ENCODE measurements at regions not wholly inside any gene's neighbourhood (a gene's known extent, or its start where the extent isn't known, plus 50 kb on each side); places are given as distances from the start of the nearest gene placed in this dataset.

DNA sequence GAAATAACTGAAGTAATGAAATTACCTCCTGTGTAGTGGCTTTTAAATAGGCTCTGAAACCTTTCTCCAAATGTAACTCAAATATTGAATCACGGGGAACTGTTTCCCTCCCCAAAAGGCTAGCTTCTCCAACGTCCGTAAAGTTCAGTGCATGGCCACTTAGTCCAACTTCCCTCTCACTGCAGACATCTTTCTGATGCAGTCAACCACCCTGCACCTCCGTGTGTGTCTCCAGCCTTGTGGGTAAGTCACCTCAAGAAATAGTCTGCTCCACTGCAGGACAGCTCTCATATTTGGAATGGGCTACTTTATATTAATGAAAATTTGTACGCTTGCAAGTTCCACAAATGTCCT, 152.5 kb upstream of the CYRIA start:
- H3K4me3 ChIP-seq (ENCODE audit: low read length in 3 of 3), result no peak overlapping the region
- H3K27ac ChIP-seq (ENCODE audit: low read depth, low read length), result no peak overlapping the region
- H3K9me3 ChIP-seq (ENCODE audit: control insufficient read depth in 3 of 3, low read length in 3 of 3), result no peaks in the 10 kb centered on the region
- no peaks in the 10 kb centered on the region for H3K36me3 ChIP-seq (ENCODE audit: control insufficient read depth in 3 of 3, insufficient read depth in 3 of 3, low read length in 3 of 3)
- no peaks in the 10 kb centered on the region for H3K4me1 ChIP-seq (ENCODE audit: control insufficient read depth in 3 of 3, insufficient read depth in 3 of 3, low read length in 3 of 3)
- no peak overlapping the region for H3K9ac ChIP-seq (ENCODE audit: low read depth in 1 of 3, low read length in 3 of 3)
- H3K27me3 ChIP-seq (ENCODE audit: control insufficient read depth in 3 of 3, insufficient read depth in 3 of 3, low read length in 3 of 3), result no peaks in the 10 kb centered on the region

DNA sequence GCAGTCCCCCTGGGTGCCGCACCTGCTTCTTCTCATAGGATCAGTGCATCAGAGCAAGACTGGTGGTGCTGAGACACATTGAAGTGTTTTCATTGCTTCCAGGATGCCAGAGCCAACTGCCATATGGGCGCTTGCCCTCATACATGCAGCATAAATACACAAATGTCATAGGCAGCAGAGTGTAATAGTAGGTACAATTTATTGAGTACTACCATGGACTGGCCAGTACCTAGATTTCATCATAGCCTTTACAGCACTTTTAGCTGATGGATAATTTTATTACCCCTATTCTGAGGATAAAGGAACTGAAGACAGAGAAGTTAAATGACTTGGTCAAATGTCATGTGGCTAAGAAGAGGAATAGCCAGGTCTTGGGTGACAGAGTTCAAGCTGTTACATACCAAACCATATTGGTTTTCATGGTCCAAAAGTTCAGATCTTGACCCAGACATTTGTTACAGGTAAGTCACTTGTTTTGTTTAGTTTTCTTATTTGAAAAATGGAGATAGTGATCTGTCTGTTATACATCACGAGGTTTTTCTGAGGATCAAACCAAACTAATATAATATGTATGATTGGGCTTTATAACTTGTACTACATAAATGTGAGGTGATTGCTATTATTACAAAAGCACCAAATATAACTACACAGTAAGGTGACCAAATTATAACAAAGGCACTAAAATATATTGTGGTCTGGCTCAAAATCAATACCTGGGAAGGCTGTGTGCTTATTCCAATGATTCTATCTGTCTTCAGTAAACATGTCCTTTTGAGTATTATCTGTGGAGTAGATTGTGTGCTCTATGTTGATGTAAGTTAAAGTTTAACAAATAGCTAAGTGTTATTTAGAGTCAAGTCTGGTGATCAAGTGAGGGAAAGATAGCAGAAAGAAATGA, 151.9 kb upstream of the CYRIA start:
- Histone ChIP-seq H3K4me1 (ENCODE audit: control insufficient read depth in 3 of 3, insufficient read depth in 3 of 3, low read length in 3 of 3) (no peaks in the 10 kb centered on the region), H3K4me3 (ENCODE audit: low read length in 3 of 3) (no peak overlapping the region), H3K27ac (ENCODE audit: low read depth, low read length) (no peak overlapping the region), H3K9me3 (ENCODE audit: control insufficient read depth in 3 of 3, low read length in 3 of 3) (no peaks in the 10 kb centered on the region), H3K36me3 (ENCODE audit: control insufficient read depth in 3 of 3, insufficient read depth in 3 of 3, low read length in 3 of 3) (no peaks in the 10 kb centered on the region), H3K9ac (ENCODE audit: low read depth in 1 of 3, low read length in 3 of 3) (no peak overlapping the region), H3K27me3 (ENCODE audit: control insufficient read depth in 3 of 3, insufficient read depth in 3 of 3, low read length in 3 of 3) (no peaks in the 10 kb centered on the region)

DNA sequence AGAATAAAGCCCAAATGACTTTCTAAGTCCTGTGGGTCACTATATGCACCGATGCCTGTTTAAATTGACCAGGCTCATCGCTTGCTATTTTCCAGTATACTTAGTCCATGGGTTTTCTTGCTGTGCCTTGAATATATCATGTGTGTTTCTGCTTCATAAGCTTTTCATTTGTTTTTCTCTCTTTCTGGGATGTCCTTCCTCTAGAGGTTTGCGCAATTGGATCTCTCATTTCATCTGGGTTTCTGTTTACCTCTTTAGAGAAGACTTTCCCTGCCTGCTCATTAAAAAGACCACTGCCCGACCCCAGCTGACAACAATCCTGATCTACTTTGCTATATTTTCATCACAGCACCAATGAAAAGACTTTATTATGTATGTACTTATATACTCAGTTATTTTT, 150.9 kb upstream of the CYRIA start:
- H3K27me3 ChIP-seq (ENCODE audit: control insufficient read depth in 3 of 3, insufficient read depth in 3 of 3, low read length in 3 of 3), result no peaks in the 10 kb centered on the region
- no peak overlapping the region for H3K9ac ChIP-seq (ENCODE audit: low read depth in 1 of 3, low read length in 3 of 3)
- H3K27ac ChIP-seq (ENCODE audit: low read depth, low read length), result no peak overlapping the region
- H3K36me3 ChIP-seq (ENCODE audit: control insufficient read depth in 3 of 3, insufficient read depth in 3 of 3, low read length in 3 of 3), result no peaks in the 10 kb centered on the region
- no peak overlapping the region for H3K4me3 ChIP-seq (ENCODE audit: low read length in 3 of 3)
- no peaks in the 10 kb centered on the region for H3K4me1 ChIP-seq (ENCODE audit: control insufficient read depth in 3 of 3, insufficient read depth in 3 of 3, low read length in 3 of 3)
- no peaks in the 10 kb centered on the region for H3K9me3 ChIP-seq (ENCODE audit: control insufficient read depth in 3 of 3, low read length in 3 of 3)

DNA sequence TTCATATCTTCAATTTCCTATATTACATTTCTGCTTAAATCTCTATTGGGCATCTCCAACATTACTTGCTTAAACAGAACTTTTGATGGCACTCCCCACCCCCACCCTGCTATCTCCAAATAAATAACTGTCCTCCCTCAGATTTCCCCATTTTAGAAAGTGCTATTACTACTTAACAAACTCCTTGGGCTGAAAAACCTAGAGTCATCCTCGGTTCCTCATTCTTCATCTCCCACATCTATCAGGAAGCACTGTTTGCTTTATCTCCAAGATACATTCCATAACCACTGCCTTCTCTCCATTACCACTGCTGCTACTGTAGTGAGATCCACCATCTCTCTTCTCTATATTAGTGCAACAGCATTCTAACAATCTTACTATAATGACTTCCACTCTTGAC, 150.4 kb upstream of the CYRIA start:
- Histone ChIP-seq H3K4me3 (ENCODE audit: low read length in 3 of 3) (no peak overlapping the region), H3K27me3 (ENCODE audit: control insufficient read depth in 3 of 3, insufficient read depth in 3 of 3, low read length in 3 of 3) (no peaks in the 10 kb centered on the region), H3K36me3 (ENCODE audit: control insufficient read depth in 3 of 3, insufficient read depth in 3 of 3, low read length in 3 of 3) (no peaks in the 10 kb centered on the region), H3K4me1 (ENCODE audit: control insufficient read depth in 3 of 3, insufficient read depth in 3 of 3, low read length in 3 of 3) (no peaks in the 10 kb centered on the region), H3K27ac (ENCODE audit: low read depth, low read length) (no peak overlapping the region), H3K9ac (ENCODE audit: low read depth in 1 of 3, low read length in 3 of 3) (no peak overlapping the region), H3K9me3 (ENCODE audit: control insufficient read depth in 3 of 3, low read length in 3 of 3) (no peaks in the 10 kb centered on the region)

DNA sequence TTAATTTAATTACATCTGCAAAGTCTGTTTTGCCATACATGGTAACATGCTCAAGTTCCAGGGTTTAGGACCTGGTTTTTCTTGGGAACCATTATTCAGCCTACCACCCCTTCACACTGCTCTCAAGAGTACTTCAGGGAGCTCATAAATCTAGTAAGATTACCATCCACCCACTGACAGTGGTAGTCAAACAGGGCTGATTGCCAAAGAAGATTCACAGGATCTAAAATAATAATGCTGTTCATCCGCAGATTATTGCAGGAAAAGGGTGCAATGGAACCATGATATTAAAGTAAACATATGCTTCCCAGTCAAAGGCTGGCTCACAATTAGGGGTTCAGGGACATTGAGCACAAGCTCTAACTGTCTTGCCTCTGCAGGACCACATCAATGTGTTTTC, 148.0 kb upstream of the CYRIA start:
- H3K36me3 ChIP-seq (ENCODE audit: control insufficient read depth in 3 of 3, insufficient read depth in 3 of 3, low read length in 3 of 3), result no peaks in the 10 kb centered on the region
- H3K27me3 ChIP-seq (ENCODE audit: control insufficient read depth in 3 of 3, insufficient read depth in 3 of 3, low read length in 3 of 3), result no peaks in the 10 kb centered on the region
- H3K27ac ChIP-seq (ENCODE audit: low read depth, low read length), result no peak overlapping the region
- no peak overlapping the region for H3K9ac ChIP-seq (ENCODE audit: low read depth in 1 of 3, low read length in 3 of 3)
- no peak overlapping the region for H3K4me3 ChIP-seq (ENCODE audit: low read length in 3 of 3)
- no peaks in the 10 kb centered on the region for H3K4me1 ChIP-seq (ENCODE audit: control insufficient read depth in 3 of 3, insufficient read depth in 3 of 3, low read length in 3 of 3)
- no peaks in the 10 kb centered on the region for H3K9me3 ChIP-seq (ENCODE audit: control insufficient read depth in 3 of 3, low read length in 3 of 3)

DNA sequence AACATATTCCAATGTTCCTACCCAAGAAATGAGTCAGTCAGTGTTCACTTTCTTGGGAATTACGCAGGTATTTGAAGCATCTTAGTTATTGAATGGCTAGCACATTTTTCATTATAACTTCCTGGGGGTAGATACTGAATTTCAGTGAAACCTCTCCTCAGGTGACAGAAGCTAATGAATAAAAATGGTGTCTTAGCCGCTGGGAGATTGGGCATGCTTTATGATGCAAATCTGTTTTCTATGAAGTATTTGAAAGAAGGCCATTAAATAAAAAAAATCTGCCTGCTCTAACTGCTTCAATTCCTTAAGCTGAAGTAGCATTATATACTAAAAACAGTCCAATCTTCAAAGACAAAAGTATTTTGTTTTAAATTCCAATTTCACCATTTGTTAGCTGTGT, 132.8 kb upstream of the CYRIA start:
- Histone ChIP-seq H3K4me1 (ENCODE audit: control insufficient read depth in 3 of 3, insufficient read depth in 3 of 3, low read length in 3 of 3) (no peaks in the 10 kb centered on the region), H3K36me3 (ENCODE audit: control insufficient read depth in 3 of 3, insufficient read depth in 3 of 3, low read length in 3 of 3) (no peaks in the 10 kb centered on the region), H3K27ac (ENCODE audit: low read depth, low read length) (no peak overlapping the region), H3K9ac (ENCODE audit: low read depth in 1 of 3, low read length in 3 of 3) (no peak overlapping the region), H3K27me3 (ENCODE audit: control insufficient read depth in 3 of 3, insufficient read depth in 3 of 3, low read length in 3 of 3) (no peaks in the 10 kb centered on the region), H3K9me3 (ENCODE audit: control insufficient read depth in 3 of 3, low read length in 3 of 3) (no peaks in the 10 kb centered on the region), H3K4me3 (ENCODE audit: low read length in 3 of 3) (no peak overlapping the region)

DNA sequence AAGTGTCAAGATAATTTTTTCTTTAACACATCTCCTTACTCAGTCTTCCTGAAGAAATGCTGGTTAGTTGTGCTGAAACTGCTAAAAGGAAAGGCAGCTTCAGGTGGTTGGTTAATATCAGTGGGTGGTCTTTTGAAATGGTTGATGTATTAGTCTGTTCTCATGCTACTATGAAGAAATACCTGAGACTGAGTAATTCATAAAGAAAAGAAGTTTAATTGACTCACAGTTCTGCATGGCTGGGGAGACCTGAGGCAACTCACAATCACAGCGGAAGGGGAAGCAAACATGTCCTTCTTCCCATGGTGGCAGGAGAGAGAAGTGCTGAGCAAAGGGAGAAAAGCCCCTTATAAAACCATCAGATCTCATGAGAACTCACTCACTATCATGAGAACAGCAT, 125.9 kb upstream of the CYRIA start:
- Histone ChIP-seq H3K36me3 (ENCODE audit: control insufficient read depth in 3 of 3, insufficient read depth in 3 of 3, low read length in 3 of 3) (no peaks in the 10 kb centered on the region), H3K9me3 (ENCODE audit: control insufficient read depth in 3 of 3, low read length in 3 of 3) (no peaks in the 10 kb centered on the region), H3K4me1 (ENCODE audit: control insufficient read depth in 3 of 3, insufficient read depth in 3 of 3, low read length in 3 of 3) (no peaks in the 10 kb centered on the region), H3K27me3 (ENCODE audit: control insufficient read depth in 3 of 3, insufficient read depth in 3 of 3, low read length in 3 of 3) (no peaks in the 10 kb centered on the region), H3K4me3 (ENCODE audit: low read length in 3 of 3) (no peak overlapping the region), H3K27ac (ENCODE audit: low read depth, low read length) (no peak overlapping the region), H3K9ac (ENCODE audit: low read depth in 1 of 3, low read length in 3 of 3) (no peak overlapping the region)

DNA sequence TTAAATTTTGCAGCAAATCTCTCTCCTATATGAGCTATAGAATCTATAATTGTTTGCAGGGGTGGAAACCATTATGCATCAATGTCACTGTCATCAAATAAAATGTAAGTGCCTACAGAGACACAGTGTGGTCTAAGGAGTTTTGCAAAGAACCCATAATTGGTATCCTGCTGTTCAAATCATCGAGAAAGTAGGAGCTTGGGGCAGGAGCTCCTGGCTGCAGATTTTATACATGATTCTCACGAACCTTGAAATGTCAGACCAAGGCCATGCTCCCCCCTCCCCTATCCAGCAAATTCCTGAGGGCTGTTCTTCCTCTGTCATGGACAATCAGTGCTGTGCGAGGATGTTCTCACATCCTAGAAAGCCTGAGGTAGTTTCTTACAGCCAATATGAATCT, 119.5 kb upstream of the CYRIA start:
- Histone ChIP-seq H3K4me1 (ENCODE audit: control insufficient read depth in 3 of 3, insufficient read depth in 3 of 3, low read length in 3 of 3) (no peaks in the 10 kb centered on the region), H3K9me3 (ENCODE audit: control insufficient read depth in 3 of 3, low read length in 3 of 3) (no peaks in the 10 kb centered on the region), H3K27ac (ENCODE audit: low read depth, low read length) (no peak overlapping the region), H3K9ac (ENCODE audit: low read depth in 1 of 3, low read length in 3 of 3) (no peak overlapping the region), H3K27me3 (ENCODE audit: control insufficient read depth in 3 of 3, insufficient read depth in 3 of 3, low read length in 3 of 3) (no peaks in the 10 kb centered on the region), H3K36me3 (ENCODE audit: control insufficient read depth in 3 of 3, insufficient read depth in 3 of 3, low read length in 3 of 3) (no peaks in the 10 kb centered on the region), H3K4me3 (ENCODE audit: low read length in 3 of 3) (no peak overlapping the region)

DNA sequence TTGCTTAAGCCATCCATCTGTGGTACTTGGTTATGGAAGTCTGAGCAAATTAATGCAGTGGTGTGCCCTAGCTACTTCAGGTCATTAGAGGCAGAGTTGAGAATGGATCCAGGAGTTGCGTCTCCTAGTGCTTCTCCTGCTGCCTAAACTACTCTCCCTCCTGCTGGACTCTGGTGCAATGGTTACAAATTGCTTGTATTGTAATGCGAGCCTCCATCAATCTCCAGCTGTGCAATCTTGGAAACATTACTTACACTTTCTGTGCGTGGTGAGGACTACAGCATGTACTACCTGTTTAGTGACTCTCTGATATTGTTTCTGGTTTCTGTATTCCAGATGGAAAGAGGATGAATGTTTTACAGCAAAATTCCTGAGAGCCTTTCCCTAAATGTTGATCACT, 119.0 kb upstream of the CYRIA start:
- no peaks in the 10 kb centered on the region for H3K9me3 ChIP-seq (ENCODE audit: control insufficient read depth in 3 of 3, low read length in 3 of 3)
- no peaks in the 10 kb centered on the region for H3K4me1 ChIP-seq (ENCODE audit: control insufficient read depth in 3 of 3, insufficient read depth in 3 of 3, low read length in 3 of 3)
- no peaks in the 10 kb centered on the region for H3K27me3 ChIP-seq (ENCODE audit: control insufficient read depth in 3 of 3, insufficient read depth in 3 of 3, low read length in 3 of 3)

DNA sequence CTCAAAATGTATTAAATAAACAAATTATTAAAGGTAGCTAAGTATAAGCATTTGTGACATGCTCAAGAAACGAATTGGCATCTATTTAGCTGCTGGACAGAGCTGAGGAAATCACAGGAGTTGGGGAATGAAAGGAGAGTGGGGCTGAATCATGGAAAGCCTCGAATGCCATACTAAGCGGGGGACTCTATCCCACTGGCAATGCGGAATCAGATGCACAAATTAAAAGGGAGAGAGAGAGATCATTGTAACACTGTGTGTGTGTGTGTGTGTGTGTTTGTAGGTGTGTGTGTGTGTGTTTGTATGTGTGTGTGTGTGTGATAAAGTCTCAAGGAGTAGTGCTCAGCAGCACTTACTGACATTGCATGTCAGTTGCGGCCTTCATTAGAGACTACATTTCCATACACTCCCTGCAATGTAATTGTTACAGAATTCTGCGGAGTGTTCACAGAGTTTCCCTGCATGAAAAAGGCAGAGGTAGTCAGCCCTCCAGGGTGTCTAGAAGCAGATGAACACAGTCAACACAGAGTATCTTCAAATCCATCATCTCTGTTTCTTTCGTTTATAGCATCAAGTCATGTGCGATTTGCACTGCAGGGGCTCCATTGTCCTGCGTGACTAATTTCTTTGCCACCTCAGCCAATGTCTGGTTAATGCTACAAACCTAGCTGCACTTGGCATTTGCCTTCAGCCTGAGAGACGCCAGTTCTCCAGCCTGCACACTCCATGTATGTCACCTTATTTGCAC, 111.7 kb upstream of the CYRIA start:
- Histone ChIP-seq H3K4me1 (ENCODE audit: control insufficient read depth in 3 of 3, insufficient read depth in 3 of 3, low read length in 3 of 3) (no peaks in the 10 kb centered on the region), H3K4me3 (ENCODE audit: low read length in 3 of 3) (no peak overlapping the region), H3K9ac (ENCODE audit: low read depth in 1 of 3, low read length in 3 of 3) (no peak overlapping the region), H3K27ac (ENCODE audit: low read depth, low read length) (no peak overlapping the region), H3K27me3 (ENCODE audit: control insufficient read depth in 3 of 3, insufficient read depth in 3 of 3, low read length in 3 of 3) (peaks cover 0 to 3% (median 0%) of the 10 kb centered on the region in 3 donors), H3K9me3 (ENCODE audit: control insufficient read depth in 3 of 3, low read length in 3 of 3) (no peaks in the 10 kb centered on the region), H3K36me3 (ENCODE audit: control insufficient read depth in 3 of 3, insufficient read depth in 3 of 3, low read length in 3 of 3) (no peaks in the 10 kb centered on the region)

More for the DNA sequence above, 119.0 kb upstream of the CYRIA start:
- no peaks in the 10 kb centered on the region for H3K36me3 ChIP-seq (ENCODE audit: control insufficient read depth in 3 of 3, insufficient read depth in 3 of 3, low read length in 3 of 3)
- H3K4me3 ChIP-seq (ENCODE audit: low read length in 3 of 3), result no peak overlapping the region
- H3K27ac ChIP-seq (ENCODE audit: low read depth, low read length), result no peak overlapping the region
- H3K9ac ChIP-seq (ENCODE audit: low read depth in 1 of 3, low read length in 3 of 3), result no peak overlapping the region

All from skeletal muscle tissue (tissue), 3 donors.